ENCODE measurements at regions not wholly inside any gene's neighbourhood (a gene's known extent, or its start where the extent isn't known, plus 50 kb on each side); places are given as distances from the start of the nearest gene placed in this dataset.

DNA sequence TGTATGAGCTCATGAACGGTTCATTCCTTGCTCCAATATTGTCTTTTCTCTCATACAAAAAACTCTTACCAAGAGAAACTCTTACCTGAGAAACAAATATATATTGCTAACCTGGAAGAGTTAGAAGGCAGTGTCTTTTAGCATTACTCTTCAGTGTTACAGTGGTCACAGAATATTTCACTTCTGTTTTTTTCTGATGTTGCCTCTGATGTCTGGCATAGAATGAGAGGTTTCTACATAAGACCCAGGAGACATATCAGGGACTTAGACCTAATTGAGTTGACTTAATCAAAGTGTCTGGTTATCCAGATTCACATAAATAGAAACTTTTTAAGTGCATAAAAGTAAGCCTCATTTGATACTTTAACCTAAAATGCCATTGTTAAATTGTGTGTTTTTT is 923.8 kb downstream of the TTLL7 start:
- TF ChIP-seq SIN3A (IDR thresholded peaks at IDR 0.05; ENCODE audit: borderline replicate concordance, insufficient read depth, low read length) (no peak), FOXP2 (optimal IDR thresholded peaks at IDR 0.05; ENCODE audit: borderline replicate concordance, extremely low read depth, extremely low read length, insufficient read depth) (no peak), TAF1 (IDR thresholded peaks at IDR 0.05; ENCODE audit: borderline replicate concordance, insufficient read depth, low read length) (no peak), POLR2AphosphoS5 (IDR thresholded peaks at IDR 0.05; ENCODE audit: low read depth, low read length) (no peak)
- TF ChIP-seq, protein P1, sequence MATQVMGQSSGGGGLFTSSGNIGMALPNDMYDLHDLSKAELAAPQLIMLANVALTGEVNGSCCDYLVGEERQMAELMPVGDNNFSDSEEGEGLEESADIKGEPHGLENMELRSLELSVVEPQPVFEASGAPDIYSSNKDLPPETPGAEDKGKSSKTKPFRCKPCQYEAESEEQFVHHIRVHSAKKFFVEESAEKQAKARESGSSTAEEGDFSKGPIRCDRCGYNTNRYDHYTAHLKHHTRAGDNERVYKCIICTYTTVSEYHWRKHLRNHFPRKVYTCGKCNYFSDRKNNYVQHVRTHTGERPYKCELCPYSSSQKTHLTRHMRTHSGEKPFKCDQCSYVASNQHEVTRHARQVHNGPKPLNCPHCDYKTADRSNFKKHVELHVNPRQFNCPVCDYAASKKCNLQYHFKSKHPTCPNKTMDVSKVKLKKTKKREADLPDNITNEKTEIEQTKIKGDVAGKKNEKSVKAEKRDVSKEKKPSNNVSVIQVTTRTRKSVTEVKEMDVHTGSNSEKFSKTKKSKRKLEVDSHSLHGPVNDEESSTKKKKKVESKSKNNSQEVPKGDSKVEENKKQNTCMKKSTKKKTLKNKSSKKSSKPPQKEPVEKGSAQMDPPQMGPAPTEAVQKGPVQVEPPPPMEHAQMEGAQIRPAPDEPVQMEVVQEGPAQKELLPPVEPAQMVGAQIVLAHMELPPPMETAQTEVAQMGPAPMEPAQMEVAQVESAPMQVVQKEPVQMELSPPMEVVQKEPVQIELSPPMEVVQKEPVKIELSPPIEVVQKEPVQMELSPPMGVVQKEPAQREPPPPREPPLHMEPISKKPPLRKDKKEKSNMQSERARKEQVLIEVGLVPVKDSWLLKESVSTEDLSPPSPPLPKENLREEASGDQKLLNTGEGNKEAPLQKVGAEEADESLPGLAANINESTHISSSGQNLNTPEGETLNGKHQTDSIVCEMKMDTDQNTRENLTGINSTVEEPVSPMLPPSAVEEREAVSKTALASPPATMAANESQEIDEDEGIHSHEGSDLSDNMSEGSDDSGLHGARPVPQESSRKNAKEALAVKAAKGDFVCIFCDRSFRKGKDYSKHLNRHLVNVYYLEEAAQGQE (IDR thresholded peaks at IDR 0.05; ENCODE audit: insufficient read depth in 1 of 2, low read depth in 2 of 2, low read length in 2 of 2): no peak

DNA sequence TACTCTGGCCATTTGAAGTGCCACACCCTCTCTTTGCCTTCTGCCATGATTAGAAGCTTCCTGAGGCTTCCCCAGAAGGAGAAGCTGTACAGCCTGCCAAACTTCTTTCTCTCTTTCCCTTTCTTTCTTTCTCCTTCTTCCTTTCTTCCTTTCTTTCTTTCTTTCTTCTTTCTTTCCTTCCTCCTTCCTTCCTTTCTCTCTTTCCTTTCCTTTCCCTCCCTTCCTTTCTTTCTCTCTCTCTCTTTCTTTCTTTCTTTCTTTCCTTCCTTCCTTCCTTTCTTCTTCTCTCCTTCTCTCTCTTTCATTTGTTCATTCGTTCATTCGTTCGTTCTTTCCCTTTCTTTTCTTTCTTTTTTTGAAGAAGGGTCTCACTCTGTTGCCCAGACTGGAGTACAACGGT is 931.0 kb downstream of the TTLL7 start:
- TF ChIP-seq, protein P1 (IDR thresholded peaks at IDR 0.05; ENCODE audit: insufficient read depth in 1 of 2, low read depth in 2 of 2, low read length in 2 of 2): no peak
- TF ChIP-seq SIN3A (IDR thresholded peaks at IDR 0.05; ENCODE audit: borderline replicate concordance, insufficient read depth, low read length): no peak
- no peak for TF ChIP-seq TAF1 (IDR thresholded peaks at IDR 0.05; ENCODE audit: borderline replicate concordance, insufficient read depth, low read length)
- TF ChIP-seq FOXP2 (optimal IDR thresholded peaks at IDR 0.05; ENCODE audit: borderline replicate concordance, extremely low read depth, extremely low read length, insufficient read depth): no peak
- no peak for TF ChIP-seq POLR2AphosphoS5 (IDR thresholded peaks at IDR 0.05; ENCODE audit: low read depth, low read length)

DNA sequence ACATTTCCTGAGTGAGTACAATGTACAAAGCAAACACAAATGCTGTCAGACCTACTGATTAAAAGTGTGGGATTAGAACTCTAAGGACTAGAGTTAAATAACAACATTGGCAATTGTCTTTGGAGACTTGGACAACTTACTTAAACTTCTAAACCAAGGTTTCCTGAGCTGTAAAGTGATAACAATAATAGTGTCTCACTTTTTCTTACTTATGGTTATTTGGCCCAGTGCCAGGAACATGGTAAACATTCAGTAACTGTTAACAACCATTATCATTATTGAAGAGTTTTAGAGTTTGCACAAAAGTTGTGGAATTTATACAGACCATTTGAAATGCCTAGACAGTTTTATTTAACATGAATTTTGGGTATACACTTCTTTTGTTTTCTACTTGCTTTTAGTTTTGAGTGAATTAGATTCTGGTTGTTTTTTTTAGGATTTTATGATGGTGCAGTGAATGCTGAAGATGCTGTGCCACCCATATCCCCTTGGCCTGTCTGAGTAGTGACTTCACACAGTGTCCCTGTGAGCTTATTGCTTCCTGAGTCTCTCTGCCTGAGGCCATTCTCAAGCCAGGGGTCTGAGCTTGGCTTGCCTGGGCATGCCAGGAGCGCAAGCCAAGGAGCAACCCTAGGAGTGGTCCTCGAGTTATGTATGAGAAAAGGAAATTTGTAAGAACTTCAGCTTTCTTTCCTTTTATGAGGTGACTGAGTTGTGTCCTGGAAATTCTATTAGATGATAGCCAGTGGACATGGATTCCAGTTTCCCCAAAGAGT is 932.8 kb downstream of the TTLL7 start:
- TF ChIP-seq POLR2AphosphoS5 (IDR thresholded peaks at IDR 0.05; ENCODE audit: low read depth, low read length): no peak
- no peak for TF ChIP-seq FOXP2 (optimal IDR thresholded peaks at IDR 0.05; ENCODE audit: borderline replicate concordance, extremely low read depth, extremely low read length, insufficient read depth)
- no peak for TF ChIP-seq SIN3A (IDR thresholded peaks at IDR 0.05; ENCODE audit: borderline replicate concordance, insufficient read depth, low read length)
- TF ChIP-seq, protein P1 (IDR thresholded peaks at IDR 0.05; ENCODE audit: insufficient read depth in 1 of 2, low read depth in 2 of 2, low read length in 2 of 2): no peak
- TF ChIP-seq TAF1 (IDR thresholded peaks at IDR 0.05; ENCODE audit: borderline replicate concordance, insufficient read depth, low read length): no peak

DNA sequence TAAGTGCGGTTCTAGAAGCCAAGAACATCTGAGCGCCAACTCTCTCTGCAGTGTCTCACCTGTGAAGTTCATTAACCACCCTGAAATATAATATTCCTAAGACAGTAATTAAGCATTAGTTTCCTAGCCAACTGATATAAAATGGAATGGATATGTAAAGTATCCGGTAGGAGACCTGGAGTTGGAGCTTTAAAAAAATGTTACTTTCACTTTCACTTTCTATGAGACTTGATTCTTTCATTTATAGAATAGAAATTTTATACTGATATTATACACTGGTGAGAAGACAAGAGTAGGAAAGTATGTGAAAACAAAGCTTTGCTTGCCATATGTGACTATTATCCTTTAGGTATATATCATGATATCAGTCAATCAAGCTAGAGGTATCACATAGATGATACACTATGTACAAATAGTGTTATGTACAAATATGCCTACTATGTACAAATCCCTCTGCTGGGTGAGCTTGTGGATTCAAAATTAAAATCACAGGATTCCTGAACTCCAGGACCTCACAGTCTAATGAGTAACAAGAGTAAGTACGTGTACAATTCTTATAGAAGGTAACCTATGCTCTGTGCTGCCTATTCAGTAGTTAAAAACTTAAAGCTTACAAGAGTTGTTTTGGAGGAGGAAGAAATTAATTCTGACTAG is 934.2 kb downstream of the TTLL7 start:
- no peak for TF ChIP-seq POLR2AphosphoS5 (IDR thresholded peaks at IDR 0.05; ENCODE audit: low read depth, low read length)
- no peak for TF ChIP-seq TAF1 (IDR thresholded peaks at IDR 0.05; ENCODE audit: borderline replicate concordance, insufficient read depth, low read length)
- TF ChIP-seq SIN3A (IDR thresholded peaks at IDR 0.05; ENCODE audit: borderline replicate concordance, insufficient read depth, low read length): no peak
- TF ChIP-seq, protein P1 (IDR thresholded peaks at IDR 0.05; ENCODE audit: insufficient read depth in 1 of 2, low read depth in 2 of 2, low read length in 2 of 2): no peak
- TF ChIP-seq FOXP2 (optimal IDR thresholded peaks at IDR 0.05; ENCODE audit: borderline replicate concordance, extremely low read depth, extremely low read length, insufficient read depth): no peak
